Mesothelial cell of epicardium (in vitro differentiated cells): ENCODE measurements at regions not wholly inside any gene's neighbourhood (a gene's known extent, or its start where the extent isn't known, plus 50 kb on each side); places are given as distances from the start of the nearest gene placed in this dataset.

Experiments used
- DNase-seq, 2 experiments: peaks; one replicate each; pipeline ENCODE4 v3.0.0; 2021; ENCODE audit warnings: low spot score in 2 of 2; ENCODE audit not compliant: unreplicated experiment in 2 of 2
- H3K27ac Mint-ChIP-seq: 2 replicates; pipeline ENCODE4 v1.8.0; 2021; ENCODE audit warnings: mixed read lengths
- H3K27me3 Mint-ChIP-seq: 2 replicates; pipeline ENCODE4 v1.8.0; 2021; ENCODE audit warnings: low read depth, mixed read lengths
- H3K36me3 Mint-ChIP-seq: 2 replicates; pipeline ENCODE4 v1.8.0; 2021; ENCODE audit warnings: mixed read lengths
- H3K4me1 Mint-ChIP-seq: 2 replicates; pipeline ENCODE4 v1.8.0; 2021; ENCODE audit warnings: mixed read lengths
- H3K4me3 Mint-ChIP-seq: 2 replicates; pipeline ENCODE4 v1.8.0; 2021; ENCODE audit warnings: mild to moderate bottlenecking, moderate library complexity, mixed read lengths
- H3K9me3 Mint-ChIP-seq: 2 replicates; pipeline ENCODE4 v1.8.0; 2021; ENCODE audit warnings: mixed read lengths
- CTCF ChIP-seq: fragments of 200-600 bp; sonication (generic); IDR thresholded peaks from one replicate; pipeline ENCODE4 v1.5.0; 2021; ENCODE audit warnings: antibody characterized with exemption; ENCODE audit not compliant: unreplicated experiment

- no peak for TF ChIP-seq CTCF
- Mint-ChIP-seq H3K27ac (no peak overlapping the region), H3K4me1 (no peaks in the 10 kb centered on the region), H3K4me3 (no peak overlapping the region), H3K36me3 (peaks cover 2% of the 10 kb centered on the region), H3K27me3 (no peaks in the 10 kb centered on the region), H3K9me3 (peaks cover 26% of the 10 kb centered on the region)
- DNase-seq: no peak
Measured at GRCh38 chr4:58658701-58659100, 1548.5 kb upstream of the IGFBP7 start.

GRCh38 chr4:58653251-58653650, 1543.1 kb upstream of the IGFBP7 start:
- Mint-ChIP-seq H3K4me3 (no peak overlapping the region), H3K27me3 (no peaks in the 10 kb centered on the region), H3K4me1 (peaks cover 4% of the 10 kb centered on the region), H3K9me3 (peaks cover 12% of the 10 kb centered on the region), H3K36me3 (no peaks in the 10 kb centered on the region), H3K27ac (no peak overlapping the region)
- no peak for TF ChIP-seq CTCF
- no peak for DNase-seq

GRCh38 chr4:58649226-58649625, 1539.0 kb upstream of the IGFBP7 start:
- no peak for DNase-seq
- Mint-ChIP-seq H3K36me3 (no peaks in the 10 kb centered on the region), H3K4me1 (peaks cover 4% of the 10 kb centered on the region), H3K27me3 (no peaks in the 10 kb centered on the region), H3K27ac (no peak overlapping the region), H3K9me3 (peaks cover 4% of the 10 kb centered on the region), H3K4me3 (no peak overlapping the region)
- no peak for TF ChIP-seq CTCF

- Mint-ChIP-seq H3K9me3 (peaks cover 5% of the 10 kb centered on the region), H3K27me3 (no peaks in the 10 kb centered on the region), H3K27ac (no peak overlapping the region), H3K36me3 (no peaks in the 10 kb centered on the region), H3K4me3 (no peak overlapping the region), H3K4me1 (no peaks in the 10 kb centered on the region)
- no peak for TF ChIP-seq CTCF
- no peak for DNase-seq
Measured at GRCh38 chr4:58646126-58646525, 1535.9 kb upstream of the IGFBP7 start.

GRCh38 chr4:58644549-58644948, 1534.4 kb upstream of the IGFBP7 start:
- Mint-ChIP-seq H3K9me3 (peaks cover 15% of the 10 kb centered on the region), H3K4me1 (no peaks in the 10 kb centered on the region), H3K4me3 (no peak overlapping the region), H3K36me3 (no peaks in the 10 kb centered on the region), H3K27ac (no peak overlapping the region), H3K27me3 (no peaks in the 10 kb centered on the region)
- no peak for TF ChIP-seq CTCF
- DNase-seq: no peak

GRCh38 chr4:58636381-58636780, 1526.2 kb upstream of the IGFBP7 start:
- Mint-ChIP-seq H3K9me3 (peaks cover 15% of the 10 kb centered on the region), H3K27me3 (no peaks in the 10 kb centered on the region), H3K4me1 (no peaks in the 10 kb centered on the region), H3K4me3 (no peak overlapping the region), H3K36me3 (no peaks in the 10 kb centered on the region), H3K27ac (no peak overlapping the region)
- DNase-seq: no peak
- TF ChIP-seq CTCF: no peak
